Vagina (tissue), 2 donors: ENCODE measurements at regions not wholly inside any gene's neighbourhood (a gene's known extent, or its start where the extent isn't known, plus 50 kb on each side); places are given as distances from the start of the nearest gene placed in this dataset.

Source experiments
- CTCF ChIP-seq, 3 experiments: fragments of 450-650 bp in 2 of 3; fragments of 200-600 bp in 1 of 3; sonication (generic) in 1 of 3; IDR thresholded peaks; one replicate each; pipeline ENCODE4 v1.5.1; 2017 to 2019; ENCODE audit warnings: antibody characterized with exemption in 3 of 3, mild to moderate bottlenecking in 2 of 3, moderate library complexity in 2 of 3
- POLR2A ChIP-seq, 2 donors: fragments of 450-650 bp; IDR thresholded peaks; one replicate each; pipeline ENCODE4 v1.6.1; 2017; ENCODE audit warnings: antibody characterized with exemption in 2 of 2, mild to moderate bottlenecking in 2 of 2, moderate library complexity in 2 of 2
- POLR2AphosphoS5 ChIP-seq, 2 donors: sonication (generic); formaldehyde crosslinking; IDR thresholded peaks; one replicate each; pipeline ENCODE4 v1.9.0; 2017; ENCODE audit warnings: antibody characterized with exemption in 2 of 2, mild to moderate bottlenecking in 2 of 2, low read depth in 1 of 2; ENCODE audit not compliant: insufficient read depth in 1 of 2

GRCh38 chr9:14522627-14523379 lies 170.4 kb downstream of the ZDHHC21 start:
- no peak for TF ChIP-seq CTCF (IDR thresholded peaks at IDR 0.05)
- TF ChIP-seq POLR2AphosphoS5 (IDR thresholded peaks at IDR 0.05; ENCODE audit: insufficient read depth in 1 of 2, low read depth in 1 of 2) = no peak
- TF ChIP-seq POLR2A (IDR thresholded peaks at IDR 0.05) = no peak
